Body of pancreas (tissue), 4 donors: ENCODE measurements at regions not wholly inside any gene's neighbourhood (a gene's known extent, or its start where the extent isn't known, plus 50 kb on each side); places are given as distances from the start of the nearest gene placed in this dataset.

Experiments
- ATAC-seq: fragments of 150-250 bp; one replicate; pipeline ENCODE4 v1.9.1; 2016
- DNase-seq, 4 donors: peaks; one replicate each; pipeline ENCODE4 v3.0.0-alpha.2; 2019
- H3K27ac ChIP-seq, 4 donors: fragments of 200-600 bp; sonication (generic); 1 replicate in 3 of 4; 2 replicates in 1 of 4; pipeline versions ENCODE4 v1.5.1 to v1.6.1; 2016 to 2019; ENCODE audit warnings: mild to moderate bottlenecking in 1 of 4, mixed read lengths in 1 of 4, moderate library complexity in 1 of 4
- H3K27me3 ChIP-seq, 2 donors: fragments of 200-600 bp; sonication (generic); one replicate each; pipeline ENCODE4 v1.6.0; 2016; ENCODE audit warnings: mild to moderate bottlenecking in 1 of 2
- H3K36me3 ChIP-seq, 2 donors: fragments of 200-600 bp; sonication (generic); replicated peaks in 1 of 2; 2 replicates each; pipeline ENCODE4 v1.5.1; 2016; ENCODE audit warnings: low read depth in 2 of 2; ENCODE audit not compliant: insufficient read depth in 1 of 2
- H3K4me1 ChIP-seq: fragments of 200-600 bp; sonication (generic); one replicate; pipeline ENCODE4 v1.6.0; 2016
- H3K4me3 ChIP-seq, 2 donors: fragments of 200-600 bp; sonication (generic); 1 replicate in 1 of 2; 2 replicates in 1 of 2; pipeline ENCODE4 v1.5.1; 2016 to 2019
- H3K9me3 ChIP-seq, 3 donors: fragments of 200-600 bp; sonication (generic); 1 replicate in 2 of 3; 2 replicates in 1 of 3; pipeline ENCODE4 v1.5.1; 2016
- POLR2A ChIP-seq, 3 donors: fragments of 450-650 bp; IDR thresholded peaks; one replicate each; pipeline ENCODE4 v1.6.1; 2016; ENCODE audit warnings: antibody characterized with exemption in 3 of 3, mild to moderate bottlenecking in 2 of 3
- WGBS, 2 donors: methylation state at CpG; one replicate each; pipeline ENCODE4 v1.1.5; 2017; 5-methylcytosine and 5-hydroxymethylcytosine counted together
- intact Hi-C: fragments of 100-400 bp; cut with DNase I; formaldehyde crosslinking; loops from one replicate; pipeline ENCODE4 v1.15.1; 2023
- TF ChIP-seq, protein P1 (sequence below), 7 experiments: fragments of 450-650 bp in 4 of 7; fragments of 200-600 bp in 3 of 7; sonication (generic) in 3 of 7; IDR thresholded peaks; one replicate each; pipeline ENCODE4 v1.5.1; 2016 to 2019; ENCODE audit warnings: antibody characterized with exemption in 7 of 7

- intact Hi-C loops = no loop called here
- no peak overlapping the region for H3K4me3 ChIP-seq
- no peaks in the 10 kb centered on the region for H3K36me3 ChIP-seq
- WGBS, 2 donors = 83 to 92% methylated on average over 3 of the region's 3 CpGs
- H3K27me3 ChIP-seq = no peaks in the 10 kb centered on the region
- no peaks in the 10 kb centered on the region for H3K9me3 ChIP-seq
- DNase-seq (no peak), ATAC-seq (no peak)
- no peak for TF ChIP-seq POLR2A (IDR thresholded peaks at IDR 0.05)
- no peak overlapping the region for H3K27ac ChIP-seq
- H3K4me1 ChIP-seq = peaks cover 7% of the 10 kb centered on the region
Observed at GRCh38 chr2:18903750-18904149, 314.4 kb upstream of the NT5C1B start.

- TF ChIP-seq, protein P1, sequence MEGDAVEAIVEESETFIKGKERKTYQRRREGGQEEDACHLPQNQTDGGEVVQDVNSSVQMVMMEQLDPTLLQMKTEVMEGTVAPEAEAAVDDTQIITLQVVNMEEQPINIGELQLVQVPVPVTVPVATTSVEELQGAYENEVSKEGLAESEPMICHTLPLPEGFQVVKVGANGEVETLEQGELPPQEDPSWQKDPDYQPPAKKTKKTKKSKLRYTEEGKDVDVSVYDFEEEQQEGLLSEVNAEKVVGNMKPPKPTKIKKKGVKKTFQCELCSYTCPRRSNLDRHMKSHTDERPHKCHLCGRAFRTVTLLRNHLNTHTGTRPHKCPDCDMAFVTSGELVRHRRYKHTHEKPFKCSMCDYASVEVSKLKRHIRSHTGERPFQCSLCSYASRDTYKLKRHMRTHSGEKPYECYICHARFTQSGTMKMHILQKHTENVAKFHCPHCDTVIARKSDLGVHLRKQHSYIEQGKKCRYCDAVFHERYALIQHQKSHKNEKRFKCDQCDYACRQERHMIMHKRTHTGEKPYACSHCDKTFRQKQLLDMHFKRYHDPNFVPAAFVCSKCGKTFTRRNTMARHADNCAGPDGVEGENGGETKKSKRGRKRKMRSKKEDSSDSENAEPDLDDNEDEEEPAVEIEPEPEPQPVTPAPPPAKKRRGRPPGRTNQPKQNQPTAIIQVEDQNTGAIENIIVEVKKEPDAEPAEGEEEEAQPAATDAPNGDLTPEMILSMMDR (IDR thresholded peaks at IDR 0.05) = no peak
- no peak for TF ChIP-seq POLR2A (IDR thresholded peaks at IDR 0.05)
- Histone ChIP-seq H3K4me1 (peaks cover 7% of the 10 kb centered on the region), H3K27ac (no peak overlapping the region), H3K27me3 (no peaks in the 10 kb centered on the region), H3K4me3 (no peak overlapping the region), H3K36me3 (no peaks in the 10 kb centered on the region), H3K9me3 (no peaks in the 10 kb centered on the region)
- intact Hi-C loops = no loop called here
- 51 to 52% methylated on average over 3 of the region's 3 CpGs for WGBS, 2 donors
- DNase-seq (no peak), ATAC-seq (no peak)
Observed at GRCh38 chr2:18901242-18901641, 311.9 kb upstream of the NT5C1B start.

- Histone ChIP-seq H3K36me3 (no peaks in the 10 kb centered on the region), H3K27me3 (no peaks in the 10 kb centered on the region), H3K4me1 (peaks cover 7% of the 10 kb centered on the region), H3K27ac (no peak overlapping the region), H3K4me3 (no peak overlapping the region), H3K9me3 (no peaks in the 10 kb centered on the region)
- TF ChIP-seq, protein P1 (IDR thresholded peaks at IDR 0.05) = no peak
- TF ChIP-seq POLR2A (IDR thresholded peaks at IDR 0.05) = no peak
- no peak for ATAC-seq
- DNase-seq = no peak
- intact Hi-C loops = no loop called here
Observed at GRCh38 chr2:18900691-18901141, 311.3 kb upstream of the NT5C1B start.

DNA sequence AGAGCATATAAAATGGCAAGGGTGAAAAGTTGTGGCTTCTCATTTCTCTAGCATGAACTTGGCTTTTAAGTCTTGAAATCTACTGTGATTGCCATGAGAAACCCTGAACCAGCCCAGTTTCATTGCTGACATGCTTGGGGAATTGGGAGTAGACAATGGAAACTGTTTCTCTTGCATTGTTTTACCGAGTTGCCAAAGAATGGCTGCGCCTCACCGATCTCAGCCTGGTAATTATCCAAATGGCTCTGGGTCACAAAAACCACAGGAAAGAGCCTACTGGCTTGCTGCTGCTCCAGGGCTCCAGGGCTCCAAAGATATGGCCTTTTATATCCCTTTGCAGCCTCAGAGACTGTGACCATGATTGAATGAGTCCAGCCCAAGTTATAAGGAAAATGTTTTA is 310.4 kb upstream of the NT5C1B start:
- H3K27me3 ChIP-seq = no peaks in the 10 kb centered on the region
- H3K9me3 ChIP-seq = no peaks in the 10 kb centered on the region
- ATAC-seq (no peak), DNase-seq (no peak)
- H3K4me3 ChIP-seq = no peak overlapping the region
- intact Hi-C loops = no loop called here
- WGBS, 2 donors = 80 to 93% methylated on average over 3 of the region's 3 CpGs
- no peak overlapping the region for H3K27ac ChIP-seq
- no peak for TF ChIP-seq POLR2A (IDR thresholded peaks at IDR 0.05)
- TF ChIP-seq, protein P1 (IDR thresholded peaks at IDR 0.05) = no peak
- H3K36me3 ChIP-seq = no peaks in the 10 kb centered on the region
- H3K4me1 ChIP-seq = peaks cover 7% of the 10 kb centered on the region

DNA sequence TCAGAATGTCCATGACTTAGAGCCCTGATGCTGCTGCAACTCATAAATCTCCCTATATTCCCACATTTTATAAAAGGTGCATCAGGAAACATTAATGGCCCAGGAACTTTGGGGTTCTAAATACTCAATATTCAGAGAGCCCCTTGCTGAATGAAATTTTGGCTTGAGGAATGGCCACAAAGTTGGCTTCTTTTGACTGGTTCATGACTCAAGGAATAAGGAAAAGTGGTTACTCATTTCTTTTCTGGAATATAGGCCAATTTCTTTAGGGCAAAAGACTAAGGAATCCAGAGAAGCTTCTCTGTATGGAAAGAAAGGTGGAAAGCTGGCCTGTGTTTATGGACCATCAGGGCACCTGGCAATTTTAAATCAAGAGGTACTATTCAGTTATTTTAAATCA is 308.9 kb upstream of the NT5C1B start:
- intact Hi-C loops = no loop called here
- ATAC-seq = no peak
- Histone ChIP-seq H3K9me3 (no peaks in the 10 kb centered on the region), H3K36me3 (no peaks in the 10 kb centered on the region), H3K27me3 (no peaks in the 10 kb centered on the region), H3K27ac (no peak overlapping the region), H3K4me1 (peaks cover 7% of the 10 kb centered on the region), H3K4me3 (no peak overlapping the region)
- TF ChIP-seq, protein P1 (IDR thresholded peaks at IDR 0.05) = no peak
- no peak for TF ChIP-seq POLR2A (IDR thresholded peaks at IDR 0.05)
- DNase-seq = no peak
